ENCODE measurements at regions not wholly inside any gene's neighbourhood (a gene's known extent, or its start where the extent isn't known, plus 50 kb on each side); places are given as distances from the start of the nearest gene placed in this dataset.

GRCh38 chr6:114952229-114952628 lies 609.4 kb upstream of the HS3ST5 start:
- no peak for TF ChIP-seq CTCF (IDR thresholded peaks at IDR 0.05 in 2 of 3, conservative IDR thresholded peaks at IDR 0.05 in 1 of 3; ENCODE audit: insufficient read depth in 2 of 3, low read depth in 1 of 3, low read length in 3 of 3)
- TF ChIP-seq ARNT (IDR thresholded peaks at IDR 0.05): no peak
- TF ChIP-seq PTBP1 (IDR thresholded peaks at IDR 0.05; ENCODE audit: low read depth, low read length): no peak
- TF ChIP-seq HDAC1 (IDR thresholded peaks at IDR 0.05): no peak
- TF ChIP-seq ZNF124 (CRISPR knock-in tag; IDR thresholded peaks at IDR 0.05): no peak
- TF ChIP-seq KAT7 (CRISPR knock-in tag; IDR thresholded peaks at IDR 0.05; ENCODE audit: borderline replicate concordance): no peak
- TF ChIP-seq ZNF324 (CRISPR knock-in tag; IDR thresholded peaks at IDR 0.05): no peak

All from K562 (cell line).